Adrenal gland (tissue), 9 donors: ENCODE measurements at regions not wholly inside any gene's neighbourhood (a gene's known extent, or its start where the extent isn't known, plus 50 kb on each side); places are given as distances from the start of the nearest gene placed in this dataset.

Experiments
- DNase-seq, 7 donors: peaks; one replicate each; pipeline ENCODE4 v3.0.0-alpha.2; 2019 to 2020
- H3K27ac ChIP-seq, 5 donors: fragments of 200-600 bp; sonication (generic) in 4 of 5; 1 replicate in 3 of 5; 2 replicates in 2 of 5; pipeline versions ENCODE4 v1.5.1 to v1.8.0; 2016 to 2020; ENCODE audit warnings: mild to moderate bottlenecking in 1 of 5
- H3K27me3 ChIP-seq: fragments of 200-600 bp; 2 replicates; pipeline ENCODE4 v1.8.0; 2021
- H3K36me3 ChIP-seq, 2 donors: fragments of 200-600 bp; replicated peaks in 1 of 2; 1 replicate in 1 of 2; 2 replicates in 1 of 2; pipeline versions ENCODE4 v1.5.1 to v1.8.0; 2018 to 2022
- H3K4me1 ChIP-seq, 2 donors: fragments of 200-600 bp; replicated peaks in 1 of 2; 1 replicate in 1 of 2; 2 replicates in 1 of 2; pipeline versions ENCODE4 v1.5.1 to v1.8.0; 2018 to 2021
- H3K4me3 ChIP-seq, 4 donors: fragments of 200-600 bp; sonication (generic) in 3 of 4; one replicate each; pipeline ENCODE4 v1.5.1; 2016 to 2018
- H3K9me3 ChIP-seq, 3 donors: fragments of 200-600 bp; sonication (generic) in 1 of 3; replicated peaks in 1 of 3; 1 replicate in 2 of 3; 2 replicates in 1 of 3; pipeline versions ENCODE4 v1.5.1 to v1.8.0; 2016 to 2021
- CTCF ChIP-seq, 6 experiments: fragments of 450-650 bp in 4 of 6; fragments of 200-600 bp in 2 of 6; sonication (generic) in 1 of 6; IDR thresholded peaks; 1 replicate in 5 of 6; 2 replicates in 1 of 6; pipeline versions ENCODE4 v1.5.1 to v1.8.0; 2016 to 2021; ENCODE audit warnings: antibody characterized with exemption in 6 of 6, mild to moderate bottlenecking in 2 of 6, moderate library complexity in 1 of 6
- POLR2A ChIP-seq, 2 donors: fragments of 450-650 bp; IDR thresholded peaks; one replicate each; pipeline ENCODE4 v1.6.1; 2017; ENCODE audit warnings: antibody characterized with exemption in 2 of 2, mild to moderate bottlenecking in 2 of 2, moderate library complexity in 1 of 2
- WGBS, 4 donors: extraction: QIAGEN DNeasy Blood & Tissue Kit in 2 of 4; methylation state at CpG; one replicate each; pipeline versions ENCODE4 v1.1.5 to v1.1.7; 2013 to 2017; 5-methylcytosine and 5-hydroxymethylcytosine counted together
- intact Hi-C, 2 donors: fragments of 100-400 bp; cut with DNase I; formaldehyde crosslinking; loops; one replicate each; pipeline versions ENCODE4 v1.14.1 to v1.15.0; 2022 to 2023
- donor health status: healthy with polysubstance abuse.
- donor health status: Bipolar disorder and iron deficiency.
- donor health status: DM: yes; HTN: yes; CAD: no.
- donor health status: DM: no; HTN: no; CAD: no.
- donor health status: DM: no; HTN: no; CAD: no.

DNA sequence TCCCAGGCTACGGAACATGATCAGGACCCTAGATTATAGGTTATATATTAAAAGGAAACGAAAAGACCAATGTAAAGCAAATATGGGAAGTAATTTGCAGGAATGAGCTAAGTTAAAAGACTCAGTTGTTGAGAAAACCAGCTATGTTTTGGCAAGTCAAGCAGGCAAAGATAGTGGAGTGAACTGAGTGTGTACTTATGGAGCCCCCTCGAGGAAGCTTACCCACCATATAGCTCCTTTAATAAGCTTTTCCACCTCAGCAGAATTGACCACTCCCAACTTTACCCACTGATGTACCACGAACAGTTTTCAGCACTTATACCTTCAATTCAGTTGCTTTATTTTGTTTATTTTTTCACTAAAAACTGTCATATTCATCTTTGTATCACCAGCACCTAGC lies 57.3 kb upstream of the PJA2 start:
- WGBS, 4 donors = 85 to 92% (median 88%) methylated on average over 4 of the region's 4 CpGs
- no peak for TF ChIP-seq POLR2A (IDR thresholded peaks at IDR 0.05)
- TF ChIP-seq CTCF (IDR thresholded peaks at IDR 0.05) = no peak
- no peaks in the 10 kb centered on the region for H3K27me3 ChIP-seq
- no peak for DNase-seq
- intact Hi-C loops = no loop called here
- H3K9me3 ChIP-seq = no peaks in the 10 kb centered on the region
- H3K4me1 ChIP-seq = peaks cover 0 to 4% of the 10 kb centered on the region in 2 donors
- no peak overlapping the region for H3K27ac ChIP-seq
- no peaks in the 10 kb centered on the region for H3K36me3 ChIP-seq
- H3K4me3 ChIP-seq = no peak overlapping the region
